HL-60 (cell line): ENCODE measurements at regions not wholly inside any gene's neighbourhood (a gene's known extent, or its start where the extent isn't known, plus 50 kb on each side); places are given as distances from the start of the nearest gene placed in this dataset.

Experiments
- GABPA ChIP-seq: IDR thresholded peaks from 2 replicates; pipeline ENCODE4 v1.6.1; 2012; ENCODE audit warnings: low read depth
- POLR2AphosphoS5 ChIP-seq: IDR thresholded peaks from 2 replicates; pipeline ENCODE4 v1.6.1; 2012; ENCODE audit warnings: low read depth
- TF ChIP-seq, protein P1 (sequence below): IDR thresholded peaks from one replicate; pipeline ENCODE4 v1.5.1; 2011; ENCODE audit warnings: low read length, control low read depth, inconsistent platforms; ENCODE audit not compliant: insufficient read depth
- TF ChIP-seq, protein P2 (sequence below): IDR thresholded peaks from 2 replicates; pipeline ENCODE4 v1.6.1; 2012; ENCODE audit warnings: low read depth; ENCODE audit not compliant: insufficient replicate concordance

DNA sequence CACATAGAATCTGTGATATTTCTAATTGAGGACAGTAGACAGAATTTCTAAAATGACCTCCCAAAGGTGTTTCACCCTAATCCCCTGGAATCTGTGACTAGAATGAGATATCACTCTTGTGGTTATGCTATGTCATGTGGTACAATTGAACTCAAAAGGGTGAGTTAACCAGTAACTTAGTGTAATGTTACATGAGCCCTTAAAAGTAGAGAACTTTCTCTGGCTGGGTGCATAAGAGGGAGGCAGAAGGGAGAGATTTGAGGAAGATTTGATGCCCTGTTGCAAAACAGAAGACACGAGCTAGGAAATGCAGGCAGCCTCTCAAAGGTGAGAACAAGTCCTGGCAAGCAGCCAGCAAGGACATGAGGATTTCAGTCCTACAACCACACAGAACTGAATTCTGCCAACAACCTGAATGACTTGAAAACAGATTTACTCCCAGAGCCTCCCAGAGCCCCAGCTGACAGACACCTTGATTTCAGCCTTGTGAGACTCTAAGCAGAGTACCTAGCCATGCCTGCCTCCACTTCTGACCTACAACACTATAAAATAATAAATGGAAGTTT, 160.3 kb downstream of the MTHFS start:
- TF ChIP-seq, protein P1, sequence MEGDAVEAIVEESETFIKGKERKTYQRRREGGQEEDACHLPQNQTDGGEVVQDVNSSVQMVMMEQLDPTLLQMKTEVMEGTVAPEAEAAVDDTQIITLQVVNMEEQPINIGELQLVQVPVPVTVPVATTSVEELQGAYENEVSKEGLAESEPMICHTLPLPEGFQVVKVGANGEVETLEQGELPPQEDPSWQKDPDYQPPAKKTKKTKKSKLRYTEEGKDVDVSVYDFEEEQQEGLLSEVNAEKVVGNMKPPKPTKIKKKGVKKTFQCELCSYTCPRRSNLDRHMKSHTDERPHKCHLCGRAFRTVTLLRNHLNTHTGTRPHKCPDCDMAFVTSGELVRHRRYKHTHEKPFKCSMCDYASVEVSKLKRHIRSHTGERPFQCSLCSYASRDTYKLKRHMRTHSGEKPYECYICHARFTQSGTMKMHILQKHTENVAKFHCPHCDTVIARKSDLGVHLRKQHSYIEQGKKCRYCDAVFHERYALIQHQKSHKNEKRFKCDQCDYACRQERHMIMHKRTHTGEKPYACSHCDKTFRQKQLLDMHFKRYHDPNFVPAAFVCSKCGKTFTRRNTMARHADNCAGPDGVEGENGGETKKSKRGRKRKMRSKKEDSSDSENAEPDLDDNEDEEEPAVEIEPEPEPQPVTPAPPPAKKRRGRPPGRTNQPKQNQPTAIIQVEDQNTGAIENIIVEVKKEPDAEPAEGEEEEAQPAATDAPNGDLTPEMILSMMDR, result no peak
- TF ChIP-seq POLR2AphosphoS5, result no peak
- TF ChIP-seq, protein P2, sequence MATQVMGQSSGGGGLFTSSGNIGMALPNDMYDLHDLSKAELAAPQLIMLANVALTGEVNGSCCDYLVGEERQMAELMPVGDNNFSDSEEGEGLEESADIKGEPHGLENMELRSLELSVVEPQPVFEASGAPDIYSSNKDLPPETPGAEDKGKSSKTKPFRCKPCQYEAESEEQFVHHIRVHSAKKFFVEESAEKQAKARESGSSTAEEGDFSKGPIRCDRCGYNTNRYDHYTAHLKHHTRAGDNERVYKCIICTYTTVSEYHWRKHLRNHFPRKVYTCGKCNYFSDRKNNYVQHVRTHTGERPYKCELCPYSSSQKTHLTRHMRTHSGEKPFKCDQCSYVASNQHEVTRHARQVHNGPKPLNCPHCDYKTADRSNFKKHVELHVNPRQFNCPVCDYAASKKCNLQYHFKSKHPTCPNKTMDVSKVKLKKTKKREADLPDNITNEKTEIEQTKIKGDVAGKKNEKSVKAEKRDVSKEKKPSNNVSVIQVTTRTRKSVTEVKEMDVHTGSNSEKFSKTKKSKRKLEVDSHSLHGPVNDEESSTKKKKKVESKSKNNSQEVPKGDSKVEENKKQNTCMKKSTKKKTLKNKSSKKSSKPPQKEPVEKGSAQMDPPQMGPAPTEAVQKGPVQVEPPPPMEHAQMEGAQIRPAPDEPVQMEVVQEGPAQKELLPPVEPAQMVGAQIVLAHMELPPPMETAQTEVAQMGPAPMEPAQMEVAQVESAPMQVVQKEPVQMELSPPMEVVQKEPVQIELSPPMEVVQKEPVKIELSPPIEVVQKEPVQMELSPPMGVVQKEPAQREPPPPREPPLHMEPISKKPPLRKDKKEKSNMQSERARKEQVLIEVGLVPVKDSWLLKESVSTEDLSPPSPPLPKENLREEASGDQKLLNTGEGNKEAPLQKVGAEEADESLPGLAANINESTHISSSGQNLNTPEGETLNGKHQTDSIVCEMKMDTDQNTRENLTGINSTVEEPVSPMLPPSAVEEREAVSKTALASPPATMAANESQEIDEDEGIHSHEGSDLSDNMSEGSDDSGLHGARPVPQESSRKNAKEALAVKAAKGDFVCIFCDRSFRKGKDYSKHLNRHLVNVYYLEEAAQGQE, result no peak
- no peak for TF ChIP-seq GABPA
